PC-3 (cell line): ENCODE measurements at regions not wholly inside any gene's neighbourhood (a gene's known extent, or its start where the extent isn't known, plus 50 kb on each side); places are given as distances from the start of the nearest gene placed in this dataset.

Experiments
- EZH2 ChIP-seq: fragments of 300-600 bp; sonication (generic); IDR thresholded peaks from one replicate; pipeline ENCODE4 v1.6.1; 2017; ENCODE audit warnings: antibody characterized with exemption, mild to moderate bottlenecking, low read length; ENCODE audit not compliant: unreplicated experiment
- EZH2phosphoT487 ChIP-seq: fragments of 300-600 bp; sonication (generic); IDR thresholded peaks from 2 replicates; pipeline ENCODE4 v1.6.1; 2018; ENCODE audit warnings: mild to moderate bottlenecking, antibody characterized with exemption, low read length, borderline replicate concordance
- TF ChIP-seq, protein P1 (sequence below): fragments of 300-600 bp; sonication (generic); conservative IDR thresholded peaks from 2 replicates; pipeline ENCODE4 v1.5.1; 2017; ENCODE audit warnings: antibody characterized with exemption, low read depth, mild to moderate bottlenecking, low read length

DNA sequence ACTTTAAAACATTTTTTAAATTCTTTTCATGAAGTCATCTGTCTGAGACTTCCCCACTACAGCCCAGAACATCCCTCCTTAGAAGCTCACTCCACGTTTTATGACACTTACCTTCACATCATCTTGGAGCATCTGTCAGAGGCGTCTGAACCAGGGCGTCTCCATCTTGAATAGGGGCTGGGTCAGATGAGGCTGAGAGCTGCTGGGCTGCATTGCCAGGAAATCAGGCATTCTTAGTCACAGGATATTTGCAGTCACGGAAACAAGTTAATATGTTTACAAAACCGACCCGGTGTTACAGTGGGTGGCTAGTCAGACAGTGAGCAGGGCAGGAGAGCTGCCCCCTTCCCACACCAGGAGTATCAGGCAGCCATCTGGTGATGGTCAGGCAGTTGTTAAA, 456.5 kb downstream of the FBXO15 start:
- TF ChIP-seq, protein P1, sequence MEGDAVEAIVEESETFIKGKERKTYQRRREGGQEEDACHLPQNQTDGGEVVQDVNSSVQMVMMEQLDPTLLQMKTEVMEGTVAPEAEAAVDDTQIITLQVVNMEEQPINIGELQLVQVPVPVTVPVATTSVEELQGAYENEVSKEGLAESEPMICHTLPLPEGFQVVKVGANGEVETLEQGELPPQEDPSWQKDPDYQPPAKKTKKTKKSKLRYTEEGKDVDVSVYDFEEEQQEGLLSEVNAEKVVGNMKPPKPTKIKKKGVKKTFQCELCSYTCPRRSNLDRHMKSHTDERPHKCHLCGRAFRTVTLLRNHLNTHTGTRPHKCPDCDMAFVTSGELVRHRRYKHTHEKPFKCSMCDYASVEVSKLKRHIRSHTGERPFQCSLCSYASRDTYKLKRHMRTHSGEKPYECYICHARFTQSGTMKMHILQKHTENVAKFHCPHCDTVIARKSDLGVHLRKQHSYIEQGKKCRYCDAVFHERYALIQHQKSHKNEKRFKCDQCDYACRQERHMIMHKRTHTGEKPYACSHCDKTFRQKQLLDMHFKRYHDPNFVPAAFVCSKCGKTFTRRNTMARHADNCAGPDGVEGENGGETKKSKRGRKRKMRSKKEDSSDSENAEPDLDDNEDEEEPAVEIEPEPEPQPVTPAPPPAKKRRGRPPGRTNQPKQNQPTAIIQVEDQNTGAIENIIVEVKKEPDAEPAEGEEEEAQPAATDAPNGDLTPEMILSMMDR = no peak
- no peak for TF ChIP-seq EZH2
- TF ChIP-seq EZH2phosphoT487 = no peak
